ENCODE measurements at regions not wholly inside any gene's neighbourhood (a gene's known extent, or its start where the extent isn't known, plus 50 kb on each side); places are given as distances from the start of the nearest gene placed in this dataset.
"Not testable (repeated sequence)": the region's sequence is repeated elsewhere in the genome, so short reads cannot be mapped to it uniquely, and the experiment has no call there.

- DNase-seq = no peak
Measured at GRCh38 chr3:19825193-19825592, 108.8 kb downstream of the EFHB start.

DNA sequence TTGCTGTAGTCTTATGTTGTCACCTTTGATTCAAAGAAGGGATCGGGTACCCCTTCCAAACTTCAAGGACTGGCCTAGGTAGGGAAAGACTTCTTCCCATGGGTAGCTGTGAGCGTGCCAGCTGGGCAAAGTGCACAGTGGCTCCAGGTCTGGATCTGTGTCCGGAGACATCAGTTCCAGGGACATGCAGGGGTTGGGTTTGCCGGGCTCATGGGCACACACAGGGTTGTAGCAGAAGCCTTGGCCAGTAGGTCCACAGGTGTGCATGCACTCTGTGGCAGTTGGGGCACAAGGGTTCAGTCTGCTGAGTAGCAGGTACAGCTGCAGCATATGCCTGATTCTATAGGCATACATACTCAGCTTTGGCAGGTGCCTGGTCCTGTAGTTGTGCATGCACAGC is 111.2 kb downstream of the EFHB start:
- no peak for DNase-seq

- DNase-seq = no peak
Measured at GRCh38 chr3:19816631-19817030, 117.4 kb downstream of the EFHB start.

GRCh38 chr3:19815805-19816204 is 118.2 kb downstream of the EFHB start:
- DNase-seq = no peak

DNA sequence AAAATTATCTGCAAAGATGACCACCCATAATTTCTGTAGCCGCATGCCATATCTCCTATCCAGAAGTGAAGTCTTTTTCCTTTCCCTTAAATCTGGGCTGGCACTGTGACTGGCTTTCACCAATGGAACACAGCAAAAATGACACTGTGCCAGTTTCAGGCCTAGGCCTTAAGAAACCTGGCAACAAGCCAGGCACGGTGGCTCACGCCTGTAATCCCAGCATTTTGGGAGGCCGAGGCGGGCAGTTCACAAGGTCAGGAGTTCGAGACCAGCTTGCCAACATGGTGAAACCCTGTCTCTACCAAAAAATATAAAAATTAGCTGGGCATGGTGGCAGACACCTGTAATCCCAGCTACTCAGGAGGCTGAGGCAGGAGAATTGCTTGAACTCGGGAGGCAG is 120.3 kb downstream of the EFHB start:
- not testable (repeated sequence) for DNase-seq

DNA sequence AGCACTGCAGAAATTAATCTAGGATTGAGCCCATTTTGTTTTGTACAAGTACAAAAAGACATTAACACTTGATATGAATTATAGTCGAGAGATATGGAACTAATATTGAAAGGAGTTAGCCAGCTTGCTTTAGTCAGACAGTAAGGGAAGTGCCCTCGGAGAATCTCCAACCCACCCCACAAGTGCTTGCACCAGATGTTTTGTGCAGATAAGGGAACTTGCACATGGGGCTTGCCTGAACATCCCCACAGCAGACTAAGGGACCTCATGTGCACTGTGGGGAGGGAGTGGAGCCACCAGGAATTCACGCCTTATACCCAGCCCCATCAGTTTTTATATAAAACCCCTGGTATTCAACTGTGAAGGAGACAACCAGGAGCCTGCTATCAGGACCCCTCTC is 122.3 kb downstream of the EFHB start:
- no peak for DNase-seq

- DNase-seq = no peak
Measured at GRCh38 chr3:19808834-19809233, 125.2 kb downstream of the EFHB start.

DNA sequence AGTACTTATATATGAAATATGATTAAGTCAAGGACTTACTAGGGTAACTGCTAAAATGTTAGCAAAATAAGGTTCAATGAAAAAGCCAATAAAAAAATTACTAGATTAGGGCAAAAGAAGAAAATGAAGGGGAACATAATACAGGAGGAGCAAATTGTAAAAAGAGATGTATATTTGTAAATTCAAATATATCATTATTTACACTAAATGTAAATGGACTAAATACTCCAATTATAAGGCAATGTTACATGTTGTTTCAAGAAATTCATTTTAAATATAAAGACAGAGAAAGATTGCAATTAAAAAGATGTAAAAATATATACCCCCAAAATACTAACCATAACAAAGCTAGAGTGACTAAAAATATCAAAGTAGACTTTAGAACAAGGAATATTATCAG is 134.1 kb downstream of the EFHB start:
- no peak for DNase-seq

- no peak for DNase-seq
Measured at GRCh38 chr3:19799115-19799514, 134.9 kb downstream of the EFHB start.

DNA sequence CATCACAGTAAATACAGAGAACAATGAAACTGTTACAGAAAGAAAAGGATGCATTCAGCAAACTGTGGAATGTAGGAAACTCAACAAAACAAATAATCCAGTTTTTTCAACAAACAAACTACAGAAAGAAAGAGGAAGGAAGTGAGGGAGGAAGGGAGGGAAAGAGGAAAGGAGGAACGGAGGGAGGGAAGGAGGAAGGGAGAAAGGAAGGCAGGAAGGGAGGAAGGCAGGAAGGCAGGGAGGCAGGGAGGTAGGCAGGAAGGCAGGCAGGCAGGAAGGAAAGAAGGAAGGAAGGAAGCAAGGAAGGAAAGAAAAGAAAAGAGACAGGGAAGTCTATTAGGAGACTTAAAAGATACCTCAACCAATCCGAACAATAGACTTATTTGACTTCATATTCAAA is 135.7 kb downstream of the EFHB start:
- DNase-seq = no peak

GRCh38 chr3:19792388-19792787 is 141.6 kb downstream of the EFHB start:
- DNase-seq = no peak

DNA sequence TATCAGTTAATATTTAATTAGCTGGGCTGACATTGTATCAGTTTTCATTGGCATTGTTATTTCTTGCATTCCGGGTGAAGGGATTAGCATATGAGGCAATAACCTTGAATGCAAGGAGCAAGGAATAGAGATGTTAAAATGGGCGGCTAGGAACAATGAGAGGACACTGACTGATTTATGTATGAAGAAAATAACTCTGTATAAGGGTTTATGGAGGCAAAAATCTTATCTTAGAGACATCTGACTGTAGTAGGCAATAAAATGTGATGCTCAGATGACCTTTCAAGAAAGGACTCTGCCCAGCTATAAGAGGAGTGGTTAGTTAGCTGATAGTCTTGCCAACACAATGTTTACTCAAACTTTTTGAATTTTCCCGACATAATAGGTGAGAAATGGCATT is 158.3 kb downstream of the EFHB start:
- DNase-seq = no peak

GRCh38 chr3:19769694-19770093 is 164.3 kb downstream of the EFHB start:
- DNase-seq = no peak

DNA sequence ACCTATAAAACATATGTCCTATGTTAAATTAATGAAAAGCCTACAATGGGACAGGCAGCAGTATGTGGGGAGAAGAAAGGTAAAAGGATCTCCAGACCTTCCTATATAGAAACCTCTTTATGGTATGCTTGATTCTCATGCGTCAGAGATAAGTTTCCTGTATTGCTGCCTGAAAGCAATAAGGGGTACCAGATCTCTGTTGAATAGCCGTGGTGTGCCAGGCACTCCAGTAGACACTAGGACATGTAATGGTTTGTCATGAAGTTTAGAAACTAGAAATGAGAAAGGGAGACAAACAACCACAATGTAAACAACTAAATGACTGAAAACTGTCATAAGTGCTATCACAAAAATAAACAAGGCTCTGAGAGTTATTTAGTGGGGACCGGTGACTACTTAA is 168.1 kb downstream of the EFHB start:
- DNase-seq = no peak

DNA sequence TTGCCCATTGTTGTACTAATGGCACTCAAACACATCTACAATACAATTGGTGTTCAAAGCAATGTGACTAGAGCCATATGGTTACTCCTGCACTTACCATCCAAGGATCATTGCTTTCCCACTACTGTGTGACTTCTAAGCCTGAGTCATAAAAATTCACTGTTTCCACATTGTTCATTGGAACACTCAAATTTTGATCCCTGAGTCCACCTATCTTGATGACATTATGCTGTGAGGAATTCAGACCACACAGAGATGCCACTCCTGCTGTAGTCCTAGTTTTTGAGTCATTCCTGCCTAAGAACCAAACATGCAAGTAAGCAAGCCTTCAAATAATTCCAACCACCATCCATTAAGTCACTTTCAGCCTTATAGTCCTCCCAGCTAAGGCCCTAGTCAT is 176.2 kb downstream of the EFHB start:
- DNase-seq = peak; percentile 61

GRCh38 chr3:19749448-19750017 is 184.5 kb downstream of the EFHB start:
- no peak for DNase-seq

GRCh38 chr3:19748782-19749447 is 185.1 kb downstream of the EFHB start:
- no peak for DNase-seq

- no peak for DNase-seq
Measured at GRCh38 chr3:19744047-19744446, 190.0 kb downstream of the EFHB start.

DNA sequence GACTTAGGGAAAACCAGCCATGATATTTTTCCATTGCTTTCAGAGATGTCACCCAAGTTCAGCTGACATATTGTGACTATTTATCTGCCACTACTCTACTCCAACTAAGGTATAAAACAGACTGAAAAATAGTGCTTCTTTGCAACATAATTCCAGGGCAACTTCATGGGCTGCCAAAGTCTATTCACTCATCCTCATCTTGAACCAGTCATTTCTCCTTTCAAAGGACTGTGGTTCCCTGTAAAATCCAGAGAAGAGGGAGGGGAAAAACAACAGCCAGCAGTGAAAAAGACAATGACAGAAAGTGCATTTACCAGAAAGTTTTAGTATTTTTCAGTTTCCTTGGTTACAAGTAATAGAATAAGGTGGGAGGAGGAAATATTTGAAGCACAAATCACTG is 191.1 kb downstream of the EFHB start:
- DNase-seq = no peak

GRCh38 chr3:19739504-19739903 is 194.5 kb downstream of the EFHB start:
- DNase-seq = no peak

GRCh38 chr3:19738846-19739245 is 195.2 kb downstream of the EFHB start:
- no peak for DNase-seq

GRCh38 chr3:19735111-19735510 is 198.9 kb downstream of the EFHB start:
- DNase-seq = no peak

DNA sequence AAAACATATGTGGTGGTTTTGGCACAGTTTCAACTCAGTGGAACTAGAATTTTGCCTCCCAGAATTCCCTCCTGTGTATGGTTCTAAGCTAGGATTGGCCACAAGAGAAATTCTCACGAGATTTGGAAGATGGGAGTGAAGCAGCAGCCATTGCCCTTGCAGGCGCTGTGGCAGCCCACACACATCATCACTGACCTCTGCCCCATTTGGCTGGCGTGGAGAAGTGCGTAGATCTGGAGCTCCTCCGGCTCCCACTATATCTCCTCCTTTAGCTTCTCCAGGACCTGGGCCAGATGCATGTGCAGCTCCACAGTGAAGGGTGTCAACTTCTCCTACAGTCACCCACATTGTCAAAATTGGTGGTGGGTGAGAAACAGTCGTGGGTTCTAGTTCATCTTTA is 199.6 kb downstream of the EFHB start:
- DNase-seq = no peak

DNA sequence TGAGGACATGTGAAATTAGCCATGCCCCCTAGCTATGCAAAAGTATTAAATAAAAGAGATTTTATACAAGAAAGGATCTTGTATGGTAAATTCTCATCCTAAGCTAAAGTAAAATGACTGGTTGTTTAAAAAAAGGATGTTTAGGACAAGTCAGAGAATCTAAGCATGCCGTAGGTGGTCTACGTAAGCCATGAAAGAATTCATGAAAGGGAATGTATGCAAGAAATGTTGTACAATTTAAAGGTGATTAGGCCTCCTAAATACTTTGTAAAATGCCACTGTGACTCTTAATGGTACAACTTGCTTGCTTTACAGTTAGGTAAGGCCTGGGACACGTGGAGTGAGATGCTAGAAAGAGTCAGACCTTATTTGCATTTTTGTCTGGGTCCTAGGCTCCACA is 209.0 kb downstream of the EFHB start:
- DNase-seq = no peak

DNA sequence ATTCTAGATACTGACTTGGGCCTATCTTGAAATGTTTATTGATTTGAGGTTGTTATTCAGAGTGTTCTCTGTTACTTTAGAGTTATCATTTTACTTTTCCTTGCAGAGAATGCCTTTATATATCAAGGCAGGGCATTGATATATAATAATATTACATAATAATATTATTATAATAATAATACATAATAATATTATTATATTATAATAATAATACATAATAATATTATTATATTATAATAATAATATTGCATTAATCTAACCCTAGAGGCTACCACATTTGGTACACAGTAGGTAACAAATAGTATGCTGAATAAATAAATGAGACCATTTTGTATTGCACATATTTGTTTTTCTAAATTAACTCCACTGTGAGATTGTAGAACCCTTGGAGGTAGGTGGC is 216.3 kb downstream of the EFHB start:
- DNase-seq = no peak
